ENCODE measurements at regions not wholly inside any gene's neighbourhood (a gene's known extent, or its start where the extent isn't known, plus 50 kb on each side); places are given as distances from the start of the nearest gene placed in this dataset.
"Not testable (repeated sequence)": the region's sequence is repeated elsewhere in the genome, so short reads cannot be mapped to it uniquely, and the experiment has no call there.

- TF ChIP-seq CTCF (IDR thresholded peaks at IDR 0.05; ENCODE audit: low read length, missing control alignments): no peak
- no peak overlapping the region for H3K4me3 ChIP-seq (replicated peaks; ENCODE audit: low read depth, low read length)
- DNase-seq (ENCODE audit: low read depth): no peak
Measured at GRCh38 chr5:116951219-116951618, 376.6 kb upstream of the SEMA6A start.

GRCh38 chr5:116947691-116948528, 373.3 kb upstream of the SEMA6A start:
- H3K4me3 ChIP-seq (replicated peaks; ENCODE audit: low read depth, low read length): no peak overlapping the region
- TF ChIP-seq CTCF (IDR thresholded peaks at IDR 0.05; ENCODE audit: low read length, missing control alignments): peak; percentile 53
- DNase-seq (ENCODE audit: low read depth): peak; percentile 40

GRCh38 chr5:116945613-116946382, 371.2 kb upstream of the SEMA6A start:
- H3K4me3 ChIP-seq (replicated peaks; ENCODE audit: low read depth, low read length); DNase-seq (ENCODE audit: low read depth): not testable (repeated sequence)

- peak; percentile 8 for DNase-seq (ENCODE audit: low read depth)
- no peak overlapping the region for H3K4me3 ChIP-seq (replicated peaks; ENCODE audit: low read depth, low read length)
- no peak for TF ChIP-seq CTCF (IDR thresholded peaks at IDR 0.05; ENCODE audit: low read length, missing control alignments)
Measured at GRCh38 chr5:116944183-116944582, 369.6 kb upstream of the SEMA6A start.

GRCh38 chr5:116942622-116943021, 368.0 kb upstream of the SEMA6A start:
- DNase-seq (ENCODE audit: low read depth): no peak

GRCh38 chr5:116939641-116940040, 365.0 kb upstream of the SEMA6A start:
- no peak for TF ChIP-seq CTCF (IDR thresholded peaks at IDR 0.05; ENCODE audit: low read length, missing control alignments)
- H3K4me3 ChIP-seq (replicated peaks; ENCODE audit: low read depth, low read length): no peak overlapping the region
- DNase-seq (ENCODE audit: low read depth): no peak

More at GRCh38 chr5:116942622-116943021, 368.0 kb upstream of the SEMA6A start:
- TF ChIP-seq CTCF (IDR thresholded peaks at IDR 0.05; ENCODE audit: low read length, missing control alignments): no peak
- H3K4me3 ChIP-seq (replicated peaks; ENCODE audit: low read depth, low read length): no peak overlapping the region

GRCh38 chr5:116938488-116938887, 363.9 kb upstream of the SEMA6A start:
- DNase-seq (ENCODE audit: low read depth): no peak
- H3K4me3 ChIP-seq (replicated peaks; ENCODE audit: low read depth, low read length): no peak overlapping the region
- no peak for TF ChIP-seq CTCF (IDR thresholded peaks at IDR 0.05; ENCODE audit: low read length, missing control alignments)
